Stimulated activated CD8-positive, alpha-beta memory T cell treated with anti-CD3 and anti-CD28 coated beads, Interleukin-12 subunit alpha, Interleukin-12 subunit beta, amount 100 ng/mL, for 1 hour (primary cell): ENCODE measurements at regions not wholly inside any gene's neighbourhood (a gene's known extent, or its start where the extent isn't known, plus 50 kb on each side); places are given as distances from the start of the nearest gene placed in this dataset.

ENCODE experiments used
- DNase-seq: peaks from one replicate; pipeline ENCODE4 v3.0.0-alpha.2; 2020; ENCODE audit warnings: low read depth

- DNase-seq: no peak
Observed at GRCh38 chrX:10047631-10048030, 80.5 kb downstream of the CLDN34 start.

- no peak for DNase-seq
Observed at GRCh38 chrX:10048076-10048475, 80.9 kb downstream of the CLDN34 start.

- DNase-seq: no peak
Observed at GRCh38 chrX:10048707-10049106, 81.5 kb downstream of the CLDN34 start.

- no peak for DNase-seq
Observed at GRCh38 chrX:10049236-10049635, 82.1 kb downstream of the CLDN34 start.

GRCh38 chrX:10050481-10050880 lies 83.3 kb downstream of the CLDN34 start:
- DNase-seq: no peak

- no peak for DNase-seq
Observed at GRCh38 chrX:10051866-10052480, 84.8 kb downstream of the CLDN34 start.

GRCh38 chrX:10052906-10053625 lies 85.9 kb downstream of the CLDN34 start:
- DNase-seq: no peak

GRCh38 chrX:10054396-10054795 lies 87.2 kb downstream of the CLDN34 start:
- DNase-seq: no peak

GRCh38 chrX:10055430-10055829 lies 88.3 kb downstream of the CLDN34 start:
- no peak for DNase-seq

GRCh38 chrX:10062352-10062751 lies 94.4 kb upstream of the CLCN4 start:
- DNase-seq: no peak

- no peak for DNase-seq
Observed at GRCh38 chrX:10062980-10063379, 93.8 kb upstream of the CLCN4 start.

- DNase-seq: no peak
Observed at GRCh38 chrX:10064736-10065135, 92.0 kb upstream of the CLCN4 start.

- DNase-seq: no peak
Observed at GRCh38 chrX:10070714-10071436, 85.9 kb upstream of the CLCN4 start.

GRCh38 chrX:10071451-10072144 lies 85.2 kb upstream of the CLCN4 start:
- no peak for DNase-seq

- DNase-seq: no peak
Observed at GRCh38 chrX:10072786-10073568, 83.8 kb upstream of the CLCN4 start.

GRCh38 chrX:10073671-10074070 lies 83.1 kb upstream of the CLCN4 start:
- no peak for DNase-seq

GRCh38 chrX:10074241-10074941 lies 82.4 kb upstream of the CLCN4 start:
- no peak for DNase-seq

- no peak for DNase-seq
Observed at GRCh38 chrX:10076765-10077164, 80.0 kb upstream of the CLCN4 start.

GRCh38 chrX:10077425-10078188 lies 79.2 kb upstream of the CLCN4 start:
- DNase-seq: no peak

- no peak for DNase-seq
Observed at GRCh38 chrX:10078266-10078665, 78.5 kb upstream of the CLCN4 start.
